Right atrium auricular region (tissue), 2 donors: ENCODE measurements at regions not wholly inside any gene's neighbourhood (a gene's known extent, or its start where the extent isn't known, plus 50 kb on each side); places are given as distances from the start of the nearest gene placed in this dataset.

Experiments used
- DNase-seq: peaks from one replicate; pipeline ENCODE4 v3.0.0-alpha.2; 2019; ENCODE audit warnings: low spot score
- H3K27ac ChIP-seq, 2 donors: fragments of 200-600 bp; sonication (generic); 1 replicate in 1 of 2; 2 replicates in 1 of 2; pipeline ENCODE4 v1.5.1; 2016 to 2019
- H3K27me3 ChIP-seq, 2 donors: fragments of 200-600 bp; sonication (generic); one replicate each; pipeline versions ENCODE4 v1.5.1 to v1.6.0; 2017 to 2019
- H3K36me3 ChIP-seq: fragments of 200-600 bp; sonication (generic); one replicate; pipeline ENCODE4 v1.5.1; 2016
- H3K4me1 ChIP-seq, 2 donors: fragments of 200-600 bp; sonication (generic); one replicate each; pipeline versions ENCODE4 v1.5.1 to v1.6.0; 2017 to 2019
- H3K4me3 ChIP-seq, 2 donors: fragments of 200-600 bp; sonication (generic); 1 replicate in 1 of 2; 2 replicates in 1 of 2; pipeline ENCODE4 v1.5.1; 2017 to 2019; ENCODE audit warnings: mild to moderate bottlenecking in 1 of 2, moderate library complexity in 1 of 2
- H3K9me3 ChIP-seq, 2 donors: fragments of 200-600 bp; sonication (generic); one replicate each; pipeline ENCODE4 v1.5.1; 2019
- TF ChIP-seq, protein P1 (sequence below), 2 donors: fragments of 200-600 bp; sonication (generic); IDR thresholded peaks; one replicate each; pipeline ENCODE4 v1.5.1; 2019; ENCODE audit warnings: antibody characterized with exemption in 2 of 2

DNA sequence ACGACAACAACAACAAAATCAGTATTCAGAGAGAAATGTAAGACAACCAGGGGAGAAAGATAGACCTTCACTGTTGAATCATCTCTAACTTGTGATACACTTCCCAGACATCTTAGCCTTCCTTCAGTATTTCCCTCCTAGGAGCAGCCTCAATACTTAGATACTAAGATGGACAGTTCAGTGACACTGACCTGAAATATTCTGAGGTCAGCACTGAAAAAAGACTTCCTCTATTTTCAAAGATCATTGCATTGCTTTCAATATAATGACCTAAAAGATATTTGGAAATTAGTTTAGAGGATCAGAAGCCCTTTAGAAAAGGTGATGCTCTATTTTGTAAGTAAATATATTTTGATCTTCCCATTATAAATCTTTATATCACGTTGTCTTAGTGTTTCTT, 101.0 kb downstream of the MRPL39 start:
- no peaks in the 10 kb centered on the region for H3K36me3 ChIP-seq
- H3K27ac ChIP-seq: no peak overlapping the region
- no peak for DNase-seq
- no peaks in the 10 kb centered on the region for H3K4me1 ChIP-seq
- no peak overlapping the region for H3K4me3 ChIP-seq
- H3K9me3 ChIP-seq: no peaks in the 10 kb centered on the region
- no peaks in the 10 kb centered on the region for H3K27me3 ChIP-seq
- TF ChIP-seq, protein P1, sequence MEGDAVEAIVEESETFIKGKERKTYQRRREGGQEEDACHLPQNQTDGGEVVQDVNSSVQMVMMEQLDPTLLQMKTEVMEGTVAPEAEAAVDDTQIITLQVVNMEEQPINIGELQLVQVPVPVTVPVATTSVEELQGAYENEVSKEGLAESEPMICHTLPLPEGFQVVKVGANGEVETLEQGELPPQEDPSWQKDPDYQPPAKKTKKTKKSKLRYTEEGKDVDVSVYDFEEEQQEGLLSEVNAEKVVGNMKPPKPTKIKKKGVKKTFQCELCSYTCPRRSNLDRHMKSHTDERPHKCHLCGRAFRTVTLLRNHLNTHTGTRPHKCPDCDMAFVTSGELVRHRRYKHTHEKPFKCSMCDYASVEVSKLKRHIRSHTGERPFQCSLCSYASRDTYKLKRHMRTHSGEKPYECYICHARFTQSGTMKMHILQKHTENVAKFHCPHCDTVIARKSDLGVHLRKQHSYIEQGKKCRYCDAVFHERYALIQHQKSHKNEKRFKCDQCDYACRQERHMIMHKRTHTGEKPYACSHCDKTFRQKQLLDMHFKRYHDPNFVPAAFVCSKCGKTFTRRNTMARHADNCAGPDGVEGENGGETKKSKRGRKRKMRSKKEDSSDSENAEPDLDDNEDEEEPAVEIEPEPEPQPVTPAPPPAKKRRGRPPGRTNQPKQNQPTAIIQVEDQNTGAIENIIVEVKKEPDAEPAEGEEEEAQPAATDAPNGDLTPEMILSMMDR (IDR thresholded peaks at IDR 0.05): no peak

DNA sequence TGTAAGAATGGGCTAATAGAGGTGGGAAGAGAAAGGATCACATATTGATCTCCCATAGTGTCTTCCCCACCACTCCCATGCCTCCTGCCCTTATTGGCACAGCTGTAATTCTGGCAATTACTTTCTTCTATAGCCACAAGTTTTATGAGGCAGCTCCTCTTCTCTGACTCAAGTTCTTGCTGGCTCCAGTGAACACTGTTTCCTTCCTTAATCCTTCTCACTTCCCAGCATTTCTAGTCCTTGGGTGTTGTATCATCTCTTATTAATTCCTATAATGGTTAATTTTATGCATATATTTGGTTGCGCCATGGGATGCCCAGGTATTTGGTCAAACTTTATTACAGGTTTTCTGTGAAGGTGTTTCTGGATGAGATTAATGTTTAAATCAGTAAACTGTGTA, 103.3 kb downstream of the MRPL39 start:
- Histone ChIP-seq H3K27ac (no peak overlapping the region), H3K36me3 (no peaks in the 10 kb centered on the region), H3K4me3 (no peak overlapping the region), H3K27me3 (no peaks in the 10 kb centered on the region), H3K9me3 (no peaks in the 10 kb centered on the region), H3K4me1 (no peaks in the 10 kb centered on the region)
- no peak for DNase-seq
- TF ChIP-seq, protein P1 (IDR thresholded peaks at IDR 0.05): no peak

- Histone ChIP-seq H3K4me1 (no peaks in the 10 kb centered on the region), H3K4me3 (no peak overlapping the region), H3K27ac (no peak overlapping the region), H3K9me3 (no peaks in the 10 kb centered on the region), H3K36me3 (no peaks in the 10 kb centered on the region), H3K27me3 (no peaks in the 10 kb centered on the region)
- TF ChIP-seq, protein P1 (IDR thresholded peaks at IDR 0.05): no peak
- DNase-seq: no peak
These were observed 105.2 kb downstream of the MRPL39 start for GRCh38 chr21:25501996-25502665.

DNA sequence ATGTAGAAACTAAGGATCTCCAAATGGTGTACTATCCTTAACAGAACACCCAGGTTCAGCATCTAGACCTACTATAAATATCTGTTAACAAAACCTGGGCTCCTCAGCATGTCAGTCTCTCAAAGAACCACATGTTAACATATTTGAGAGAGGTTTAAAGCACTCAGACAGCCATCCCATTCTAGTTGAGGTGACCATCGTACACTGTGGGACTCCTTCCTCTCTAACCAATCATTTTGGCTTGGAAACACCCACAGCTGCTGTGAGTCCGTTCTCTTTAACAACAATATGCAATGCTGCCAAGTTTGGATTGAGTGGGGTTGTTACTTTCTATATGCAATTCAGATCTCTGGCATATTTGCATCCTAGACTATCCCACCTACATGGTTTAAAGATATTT, 105.8 kb downstream of the MRPL39 start:
- Histone ChIP-seq H3K27me3 (no peaks in the 10 kb centered on the region), H3K4me3 (no peak overlapping the region), H3K4me1 (no peaks in the 10 kb centered on the region), H3K27ac (no peak overlapping the region), H3K36me3 (no peaks in the 10 kb centered on the region), H3K9me3 (no peaks in the 10 kb centered on the region)
- TF ChIP-seq, protein P1 (IDR thresholded peaks at IDR 0.05): no peak
- no peak for DNase-seq

GRCh38 chr21:25500598-25500997, 106.7 kb downstream of the MRPL39 start:
- H3K27ac ChIP-seq: no peak overlapping the region
- no peaks in the 10 kb centered on the region for H3K4me1 ChIP-seq
- TF ChIP-seq, protein P1 (IDR thresholded peaks at IDR 0.05): no peak
- no peak overlapping the region for H3K4me3 ChIP-seq
- H3K36me3 ChIP-seq: no peaks in the 10 kb centered on the region
- DNase-seq: no peak
- no peaks in the 10 kb centered on the region for H3K27me3 ChIP-seq
- no peaks in the 10 kb centered on the region for H3K9me3 ChIP-seq
